ENCODE measurements at regions not wholly inside any gene's neighbourhood (a gene's known extent, or its start where the extent isn't known, plus 50 kb on each side); places are given as distances from the start of the nearest gene placed in this dataset.

- TF ChIP-seq USF2 (IDR thresholded peaks at IDR 0.05; ENCODE audit: borderline replicate concordance, low read depth, low read length) (no peak), MXI1 (IDR thresholded peaks at IDR 0.05; ENCODE audit: low read depth, low read length) (no peak), CTCF (IDR thresholded peaks at IDR 0.05 in 2 of 3, conservative IDR thresholded peaks at IDR 0.05 in 1 of 3; ENCODE audit: control insufficient read depth in 2 of 3, extremely low read depth in 1 of 3, insufficient read depth in 1 of 3, low read depth in 3 of 3, low read length in 3 of 3) (no peak), ATF3 (IDR thresholded peaks at IDR 0.05; ENCODE audit: borderline replicate concordance, extremely low read depth, low read depth, low read length) (no peak), REST (IDR thresholded peaks at IDR 0.05; ENCODE audit: low read depth, low read length) (no peak), CEBPZ (IDR thresholded peaks at IDR 0.05; ENCODE audit: low read depth, low read length) (no peak), MAX (IDR thresholded peaks at IDR 0.05; ENCODE audit: low read depth, low read length) (no peak), POLR2A (IDR thresholded peaks at IDR 0.05; ENCODE audit: low read depth, low read length) (no peak), JUNB (IDR thresholded peaks at IDR 0.05) (no peak), HDAC2 (IDR thresholded peaks at IDR 0.05) (no peak)
Measured at GRCh38 chr7:12970626-12971025, 283.2 kb downstream of the ARL4A start.

All from GM12878 (cell line).